Middle frontal gyrus (tissue), 1 donor: ENCODE measurements at regions not wholly inside any gene's neighbourhood (a gene's known extent, or its start where the extent isn't known, plus 50 kb on each side); places are given as distances from the start of the nearest gene placed in this dataset.

Experiments used
- DNase-seq: peaks from one replicate; pipeline ENCODE4 v3.0.0-alpha.2; 2015; ENCODE audit warnings: low spot score; ENCODE audit errors: extremely low spot score

GRCh38 chr1:14039582-14040430, 339.8 kb downstream of the PRDM2 start:
- DNase-seq = no peak

DNA sequence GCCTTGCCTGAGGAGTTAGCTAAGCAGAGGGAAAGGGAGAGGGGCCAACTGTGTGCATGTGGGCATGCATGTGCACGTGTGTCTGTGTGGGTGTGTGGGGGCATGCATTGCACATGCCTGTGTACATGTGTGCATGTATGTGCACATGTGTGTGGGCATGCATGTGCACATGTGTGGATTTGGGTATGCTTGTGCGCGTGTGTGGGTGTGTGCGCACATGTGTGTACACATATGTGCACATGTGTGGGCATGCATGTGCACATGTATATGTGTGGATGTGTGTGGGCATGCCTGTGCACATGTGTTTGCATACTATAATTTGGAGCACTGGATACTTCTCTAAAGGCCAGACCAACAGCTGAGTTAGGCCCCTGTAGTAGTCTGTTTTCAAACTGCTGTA, 350.0 kb downstream of the PRDM2 start:
- no peak for DNase-seq

- DNase-seq = no peak
Measured at GRCh38 chr1:14055442-14056223, 355.6 kb downstream of the PRDM2 start.

DNA sequence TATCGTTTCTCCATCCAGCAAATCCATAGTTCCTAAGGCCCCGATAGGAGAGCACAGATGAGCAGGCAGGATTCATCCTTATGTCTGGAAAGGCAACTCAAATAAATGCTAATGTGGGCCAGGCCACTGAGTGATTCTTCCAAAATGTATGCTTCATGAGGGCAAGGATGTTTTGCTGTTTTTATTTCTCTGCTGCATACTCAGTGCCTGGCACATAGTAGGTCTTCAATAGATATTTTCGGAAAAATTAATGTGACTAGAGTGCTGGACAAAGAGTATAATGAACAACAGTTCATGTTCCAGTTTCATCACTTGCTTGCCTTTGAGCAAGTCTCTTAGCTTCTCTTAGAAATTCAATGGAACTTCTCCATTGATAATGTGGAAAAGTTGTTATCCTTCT, 357.7 kb downstream of the PRDM2 start:
- no peak for DNase-seq

GRCh38 chr1:14061204-14061603, 361.2 kb downstream of the PRDM2 start:
- DNase-seq = no peak

- no peak for DNase-seq
Measured at GRCh38 chr1:14061722-14062121, 361.7 kb downstream of the PRDM2 start.

GRCh38 chr1:14062669-14063068, 362.7 kb downstream of the PRDM2 start:
- no peak for DNase-seq

DNA sequence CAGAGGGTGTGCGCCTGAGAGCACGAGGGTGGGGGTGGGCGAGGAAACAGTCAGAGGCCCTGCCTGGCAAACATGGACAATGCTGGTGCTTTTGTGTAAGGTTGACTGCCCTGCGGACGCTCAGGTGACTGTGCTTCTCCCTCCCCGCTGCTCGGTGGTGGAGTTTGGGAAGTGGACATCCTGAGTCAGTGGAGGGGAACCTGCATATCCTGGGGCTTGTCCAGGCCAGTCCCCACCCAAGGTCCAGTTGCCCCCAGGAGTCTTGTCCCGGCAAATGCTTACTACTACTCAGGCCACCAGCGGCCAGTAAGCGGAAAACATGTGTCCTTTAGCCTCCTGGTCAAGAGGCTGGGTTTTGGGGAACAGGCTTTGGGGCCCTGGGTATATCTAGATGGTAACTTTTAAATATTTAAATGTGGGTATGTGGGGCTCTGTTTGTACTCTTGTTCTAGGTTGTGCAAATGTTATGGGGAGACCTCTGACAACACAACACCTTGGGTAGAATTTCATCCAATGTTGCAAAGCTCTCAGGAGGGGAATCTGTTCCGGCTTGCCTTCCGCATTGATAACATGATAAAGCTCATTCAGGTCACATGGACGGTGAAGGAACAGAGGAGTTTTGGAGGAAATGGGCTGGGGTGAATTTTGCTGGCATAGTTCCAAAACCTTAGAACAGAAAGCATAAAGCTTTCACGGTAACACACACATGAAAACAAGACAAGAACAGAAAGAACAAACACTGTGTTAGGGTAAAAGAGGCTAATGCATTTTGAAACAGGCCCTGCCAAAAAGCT, 364.9 kb downstream of the PRDM2 start:
- no peak for DNase-seq

- DNase-seq = no peak
Measured at GRCh38 chr1:14065486-14065885, 365.5 kb downstream of the PRDM2 start.

DNA sequence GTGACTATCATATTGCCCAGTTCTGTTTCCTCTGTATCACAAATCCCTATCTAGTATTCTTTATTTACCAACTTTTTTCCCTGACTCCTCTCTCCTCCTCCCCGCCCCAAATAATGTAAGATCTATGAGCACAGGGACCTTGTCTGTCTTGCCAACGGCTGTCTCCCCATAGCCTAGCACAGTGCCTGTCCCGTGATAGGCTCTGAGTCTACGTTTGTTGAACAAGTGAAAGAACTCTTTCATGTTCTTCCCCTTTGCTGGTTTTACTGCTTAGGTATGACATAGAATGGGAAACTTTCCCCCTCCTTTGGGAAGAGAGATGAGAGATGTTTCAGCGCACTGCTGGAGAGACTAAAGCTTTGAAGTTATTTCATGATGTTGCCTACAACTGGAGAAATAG, 367.0 kb downstream of the PRDM2 start:
- no peak for DNase-seq

- no peak for DNase-seq
Measured at GRCh38 chr1:14067711-14068110, 367.7 kb downstream of the PRDM2 start.

DNA sequence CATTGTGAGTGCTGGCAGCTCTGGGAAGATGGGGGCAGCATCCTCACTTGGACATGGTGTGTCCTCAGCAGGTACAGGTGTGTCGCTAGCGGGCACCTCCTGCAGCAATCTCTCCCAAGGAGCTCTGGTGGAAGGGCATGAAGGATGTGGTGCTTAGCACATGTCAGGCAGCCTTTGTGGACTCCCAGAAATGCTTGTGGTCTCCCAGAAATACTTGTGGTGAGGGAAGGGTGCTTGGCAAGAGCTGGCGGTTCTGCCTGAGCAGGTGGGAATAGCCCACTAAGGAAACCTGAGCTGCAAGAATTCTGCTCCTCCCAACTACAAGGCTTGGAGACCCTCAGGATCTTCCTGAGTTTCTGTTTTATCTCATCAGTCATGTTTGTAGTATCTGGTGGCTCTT, 371.6 kb downstream of the PRDM2 start:
- DNase-seq = no peak

DNA sequence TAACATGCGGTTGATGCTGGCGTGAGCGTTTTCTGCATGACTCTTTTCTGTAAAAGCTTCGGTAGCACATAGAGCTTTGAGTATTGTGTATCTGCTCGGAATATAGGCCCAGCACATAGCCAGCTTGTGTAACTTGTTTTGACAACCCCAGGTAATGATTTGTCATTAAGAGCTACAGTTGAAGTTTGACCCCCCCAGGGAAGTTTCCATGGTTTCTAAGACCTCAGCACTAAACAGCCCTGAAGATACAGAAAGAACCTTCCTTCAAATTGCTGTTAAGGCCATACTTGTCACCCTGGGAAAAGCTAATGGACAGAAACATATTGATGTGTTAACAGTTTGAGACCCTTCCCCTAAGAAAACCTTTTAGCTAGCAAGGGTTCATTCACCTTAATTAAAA, 380.7 kb downstream of the PRDM2 start:
- DNase-seq = no peak

- no peak for DNase-seq
Measured at GRCh38 chr1:14082331-14082730, 382.3 kb downstream of the PRDM2 start.

GRCh38 chr1:14083277-14083676, 383.3 kb downstream of the PRDM2 start:
- DNase-seq = no peak

DNA sequence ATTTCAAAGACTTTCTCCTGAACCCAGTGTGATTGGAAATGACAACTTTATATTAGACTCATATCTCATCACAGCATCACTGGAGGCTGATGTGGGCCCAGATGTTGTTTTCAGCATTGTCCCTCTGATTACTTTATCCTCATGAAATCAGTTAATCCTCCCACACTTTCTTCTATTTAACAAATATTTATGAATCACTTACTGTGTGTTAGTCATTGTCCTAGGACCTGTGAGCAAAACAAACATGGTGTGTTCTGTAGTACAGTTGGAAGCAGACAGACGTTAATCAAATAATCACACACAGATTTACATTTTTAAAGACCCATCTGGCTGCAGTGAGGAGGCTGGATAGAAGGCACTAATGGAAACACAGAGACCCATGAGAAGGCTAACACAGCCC, 383.7 kb downstream of the PRDM2 start:
- DNase-seq = no peak

DNA sequence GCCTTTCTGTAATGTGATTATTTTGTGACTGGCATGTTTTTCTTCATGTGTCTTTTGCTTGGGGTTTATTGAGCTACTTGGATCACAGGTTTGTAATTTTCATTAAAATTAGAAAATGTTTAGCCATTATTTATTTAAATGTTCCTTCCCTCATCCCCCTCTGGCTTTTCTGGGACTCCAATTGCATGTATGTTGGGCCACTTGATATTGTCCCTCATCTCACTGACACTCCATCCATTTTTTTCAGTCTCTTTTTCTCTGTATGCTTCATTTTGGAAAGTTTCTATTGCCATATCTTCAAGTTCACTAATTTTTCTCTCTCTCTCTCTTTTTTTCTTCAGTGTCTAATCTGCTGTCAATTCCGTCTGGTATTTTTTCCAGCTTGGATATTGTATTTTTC, 390.1 kb downstream of the PRDM2 start:
- DNase-seq = no peak

DNA sequence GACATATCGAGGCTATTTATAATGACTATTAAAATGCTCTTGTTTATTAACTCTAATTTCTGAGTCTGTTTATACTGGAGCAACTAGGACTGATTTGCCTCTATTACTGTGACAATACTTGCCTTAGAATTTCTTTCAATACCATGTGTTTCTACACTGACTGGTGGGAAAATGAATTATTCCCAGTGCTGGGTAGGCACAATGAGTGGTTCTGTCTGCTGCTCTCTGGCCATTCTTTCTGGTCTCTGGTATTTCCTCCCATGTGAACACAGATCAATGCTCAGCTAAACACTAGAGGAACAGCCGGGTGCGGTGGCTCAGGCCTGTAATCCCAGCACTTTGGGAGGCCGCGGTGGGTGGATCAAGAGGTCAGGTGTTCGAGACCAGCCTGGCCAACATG, 390.5 kb downstream of the PRDM2 start:
- no peak for DNase-seq

- no peak for DNase-seq
Measured at GRCh38 chr1:14094611-14095400, 394.8 kb downstream of the PRDM2 start.

DNA sequence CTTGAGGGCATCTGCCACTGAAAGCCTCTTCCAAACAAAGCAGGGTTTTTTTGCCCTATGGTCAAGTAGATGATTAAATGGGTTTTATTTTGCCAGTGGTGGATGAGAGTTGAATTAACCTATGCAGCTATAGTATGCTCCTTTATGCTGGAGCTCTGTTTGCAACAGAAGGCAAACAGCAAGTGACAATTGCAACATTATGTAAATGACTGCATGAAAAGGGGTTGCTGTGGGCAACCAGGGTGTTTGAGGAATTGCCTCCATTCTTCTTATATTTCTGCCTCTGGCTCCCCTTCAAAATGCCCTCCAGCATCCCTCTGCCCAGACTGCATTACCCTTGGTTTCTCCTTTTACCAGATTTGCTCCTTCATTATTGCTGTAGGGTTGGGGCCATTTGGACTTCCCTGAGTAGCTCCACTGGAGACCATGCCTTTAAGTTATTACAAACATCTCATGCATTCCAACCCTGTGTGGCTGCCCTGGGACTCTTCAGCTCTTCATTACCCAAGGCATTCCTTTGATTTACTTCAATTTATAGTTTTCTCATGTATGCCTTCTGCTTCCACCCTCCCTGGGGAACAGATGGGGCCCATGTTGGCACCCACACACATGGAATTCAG, 398.4 kb downstream of the PRDM2 start:
- DNase-seq = no peak

DNA sequence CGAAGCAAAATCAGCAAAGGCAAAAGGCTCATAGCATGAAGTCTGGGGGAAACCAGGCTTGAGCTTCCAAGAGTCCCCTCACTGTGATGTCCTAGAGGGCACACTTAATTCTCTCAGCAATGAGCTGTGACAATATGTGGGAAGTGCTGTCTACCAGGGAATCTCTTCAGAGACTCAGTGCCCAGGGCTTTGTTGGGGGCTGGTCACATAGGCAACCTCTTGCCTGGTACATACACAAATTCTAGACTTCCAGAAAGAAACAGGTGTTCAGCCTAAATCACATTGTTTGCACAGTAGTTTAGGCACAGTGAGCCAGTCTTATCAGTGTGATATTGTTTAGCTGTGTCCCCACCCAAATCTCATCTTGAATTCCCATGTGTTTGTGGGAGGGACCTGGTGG, 400.5 kb downstream of the PRDM2 start:
- no peak for DNase-seq
